22Rv1 (cell line): ENCODE measurements at regions not wholly inside any gene's neighbourhood (a gene's known extent, or its start where the extent isn't known, plus 50 kb on each side); places are given as distances from the start of the nearest gene placed in this dataset.
"Not testable (repeated sequence)": the region's sequence is repeated elsewhere in the genome, so short reads cannot be mapped to it uniquely, and the experiment has no call there.

ENCODE experiments used
- H3K27ac ChIP-seq: fragments of 450-650 bp; 2 replicates; pipeline ENCODE4 v1.5.1; 2017
- ZFX ChIP-seq: fragments of 450-650 bp; IDR thresholded peaks from 2 replicates; pipeline ENCODE4 v1.6.1; 2017; ENCODE audit warnings: antibody characterized with exemption, borderline replicate concordance
- TF ChIP-seq, protein P1 (sequence below): fragments of 450-650 bp; IDR thresholded peaks from 2 replicates; pipeline ENCODE4 v1.5.1; 2017; ENCODE audit warnings: mild to moderate bottlenecking

DNA sequence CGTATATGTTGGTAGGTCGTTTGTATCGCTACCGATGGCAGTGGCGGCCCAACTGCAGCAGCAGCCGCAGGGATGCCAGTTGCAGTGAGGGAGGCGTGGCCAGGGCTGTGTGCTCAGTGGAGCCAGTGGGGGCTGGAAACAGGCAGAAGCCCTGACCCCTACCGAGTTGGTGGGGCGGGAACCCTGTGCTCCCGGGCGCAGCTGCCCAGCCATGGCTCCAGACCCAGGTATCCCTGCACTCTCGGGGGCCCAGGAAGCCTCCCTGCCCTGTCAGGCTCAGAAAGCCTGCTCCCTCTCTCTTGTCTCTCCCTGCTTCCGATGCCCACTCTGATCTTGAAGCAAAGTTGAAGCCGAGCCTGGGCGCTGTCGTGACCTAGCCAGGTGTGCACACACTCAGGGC is 78.6 kb upstream of the ITGB1 start:
- no peak overlapping the region for H3K27ac ChIP-seq
- TF ChIP-seq, protein P1, sequence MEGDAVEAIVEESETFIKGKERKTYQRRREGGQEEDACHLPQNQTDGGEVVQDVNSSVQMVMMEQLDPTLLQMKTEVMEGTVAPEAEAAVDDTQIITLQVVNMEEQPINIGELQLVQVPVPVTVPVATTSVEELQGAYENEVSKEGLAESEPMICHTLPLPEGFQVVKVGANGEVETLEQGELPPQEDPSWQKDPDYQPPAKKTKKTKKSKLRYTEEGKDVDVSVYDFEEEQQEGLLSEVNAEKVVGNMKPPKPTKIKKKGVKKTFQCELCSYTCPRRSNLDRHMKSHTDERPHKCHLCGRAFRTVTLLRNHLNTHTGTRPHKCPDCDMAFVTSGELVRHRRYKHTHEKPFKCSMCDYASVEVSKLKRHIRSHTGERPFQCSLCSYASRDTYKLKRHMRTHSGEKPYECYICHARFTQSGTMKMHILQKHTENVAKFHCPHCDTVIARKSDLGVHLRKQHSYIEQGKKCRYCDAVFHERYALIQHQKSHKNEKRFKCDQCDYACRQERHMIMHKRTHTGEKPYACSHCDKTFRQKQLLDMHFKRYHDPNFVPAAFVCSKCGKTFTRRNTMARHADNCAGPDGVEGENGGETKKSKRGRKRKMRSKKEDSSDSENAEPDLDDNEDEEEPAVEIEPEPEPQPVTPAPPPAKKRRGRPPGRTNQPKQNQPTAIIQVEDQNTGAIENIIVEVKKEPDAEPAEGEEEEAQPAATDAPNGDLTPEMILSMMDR, result no peak
- no peak for TF ChIP-seq ZFX

DNA sequence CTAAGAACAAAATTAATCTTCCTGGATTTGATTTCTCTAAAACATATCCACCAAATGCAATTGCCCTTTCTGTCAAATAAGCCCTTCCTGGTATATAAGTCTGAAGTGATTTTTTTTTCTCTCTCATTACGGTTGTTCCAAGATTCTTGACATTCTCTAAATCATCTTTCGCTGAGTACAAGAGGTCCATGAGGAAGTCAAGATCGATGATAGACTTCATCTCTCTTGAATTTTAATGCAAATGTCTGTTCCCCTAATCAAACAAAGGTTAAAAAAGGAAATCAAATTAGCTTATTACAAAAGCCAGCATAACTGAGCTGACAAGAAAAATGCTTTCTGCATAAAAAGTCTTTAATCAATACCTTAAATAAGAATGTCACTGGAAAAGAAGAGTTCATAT is 77.4 kb upstream of the ITGB1 start:
- TF ChIP-seq, protein P1, result no peak
- no peak for TF ChIP-seq ZFX
- H3K27ac ChIP-seq, result no peak overlapping the region

DNA sequence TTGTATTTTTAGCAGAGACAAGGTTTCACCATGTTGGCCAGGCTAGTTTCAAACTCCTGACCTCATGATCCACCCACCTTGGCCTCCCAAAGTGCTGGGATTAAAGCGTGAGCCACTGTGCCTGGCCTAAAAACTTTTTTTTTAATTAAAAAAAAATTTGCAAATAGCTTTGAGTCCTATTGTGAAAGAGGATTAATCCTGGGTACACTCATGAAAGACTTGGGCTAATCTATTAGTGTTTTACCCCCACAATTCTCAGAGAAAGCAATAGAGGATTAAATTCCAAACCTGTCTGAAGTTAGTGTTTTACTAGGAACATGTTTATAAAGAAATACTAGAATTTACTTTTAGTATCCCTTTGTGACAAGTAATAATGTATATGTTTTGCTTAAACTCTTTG is 76.9 kb upstream of the ITGB1 start:
- no peak overlapping the region for H3K27ac ChIP-seq
- TF ChIP-seq ZFX, result no peak
- TF ChIP-seq, protein P1, result no peak

DNA sequence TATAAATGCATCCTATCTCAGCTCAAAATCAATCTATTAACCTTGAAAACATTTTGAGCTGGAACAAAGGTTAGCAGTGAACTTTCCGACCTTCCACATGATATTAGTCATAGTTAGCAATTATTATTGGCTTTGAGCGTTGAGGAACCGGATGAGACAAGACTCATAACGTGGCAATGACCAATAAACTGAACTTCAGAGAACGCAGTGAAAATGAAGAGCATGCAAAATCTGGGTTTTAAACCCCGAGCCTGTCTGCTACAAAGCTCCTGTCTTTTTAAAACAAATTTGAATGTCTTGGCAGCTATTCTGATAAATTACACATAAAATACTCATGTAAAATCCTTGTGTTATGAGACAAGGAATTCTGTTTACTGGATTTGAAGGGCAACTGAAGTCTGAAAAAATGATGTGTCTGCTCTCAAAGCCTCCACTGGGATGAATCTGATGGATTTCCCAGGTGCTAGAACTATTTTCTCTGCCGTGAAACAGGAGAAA is 74.7 kb upstream of the ITGB1 start:
- no peak overlapping the region for H3K27ac ChIP-seq
- TF ChIP-seq, protein P1, result no peak
- no peak for TF ChIP-seq ZFX

DNA sequence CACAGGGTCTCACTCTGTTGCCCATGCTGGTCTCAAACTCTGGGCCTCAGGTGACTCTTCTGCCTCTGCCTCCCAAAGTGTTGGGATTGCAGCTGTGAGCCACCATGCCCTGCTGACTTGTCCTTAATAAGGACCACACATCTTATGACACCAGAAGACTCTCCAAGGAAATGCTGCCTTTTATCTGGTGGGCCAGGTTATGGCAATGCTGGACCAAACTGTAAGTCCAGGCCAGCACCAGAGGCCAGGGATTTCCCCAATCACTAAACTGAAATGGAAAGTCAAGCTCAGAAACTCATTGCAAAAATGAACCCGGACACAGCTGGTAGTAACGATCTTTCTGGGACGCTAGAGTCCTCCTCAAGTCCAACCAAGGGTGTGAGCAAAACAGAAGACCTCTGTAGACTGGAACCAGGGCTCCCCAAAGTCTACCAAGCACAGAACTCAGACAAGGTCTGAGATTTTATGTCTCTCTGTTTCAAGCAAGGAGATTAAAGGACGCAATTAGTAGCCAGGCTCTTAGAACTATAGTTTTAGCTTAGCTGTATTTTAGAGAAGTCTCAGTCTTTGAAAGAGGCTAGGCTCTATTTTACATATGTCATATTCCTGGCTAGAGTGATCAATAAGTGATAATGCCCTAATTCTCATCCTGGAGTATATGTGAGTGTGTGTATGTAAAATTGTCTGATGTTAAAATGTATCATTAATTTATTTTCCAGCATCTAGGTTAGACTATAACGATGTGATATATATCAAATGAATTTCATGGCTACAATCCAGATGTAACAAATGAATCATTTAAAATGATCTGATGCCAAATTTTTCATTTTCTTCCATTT is 74.0 kb upstream of the ITGB1 start:
- TF ChIP-seq ZFX, result no peak
- TF ChIP-seq, protein P1, result no peak
- H3K27ac ChIP-seq, result no peak overlapping the region

DNA sequence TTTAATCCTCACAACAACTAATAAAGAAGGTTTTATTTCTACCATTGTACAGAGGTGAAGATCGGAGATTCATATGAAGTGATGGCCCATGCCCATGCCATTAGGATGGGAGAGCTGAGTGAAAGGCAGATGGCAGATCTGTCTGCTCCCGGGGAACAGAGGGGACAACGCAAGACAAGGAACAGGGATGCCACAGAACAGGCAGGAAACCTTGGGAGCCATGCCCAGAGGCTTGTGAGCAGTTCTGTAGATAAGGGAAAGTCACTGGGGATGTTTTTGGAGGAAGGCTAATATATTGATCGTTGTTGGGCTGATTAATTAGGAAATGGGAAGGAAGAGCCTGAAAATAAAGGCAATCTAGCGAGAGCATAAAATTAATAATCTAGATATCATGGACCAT is 73.1 kb upstream of the ITGB1 start:
- no peak overlapping the region for H3K27ac ChIP-seq

DNA sequence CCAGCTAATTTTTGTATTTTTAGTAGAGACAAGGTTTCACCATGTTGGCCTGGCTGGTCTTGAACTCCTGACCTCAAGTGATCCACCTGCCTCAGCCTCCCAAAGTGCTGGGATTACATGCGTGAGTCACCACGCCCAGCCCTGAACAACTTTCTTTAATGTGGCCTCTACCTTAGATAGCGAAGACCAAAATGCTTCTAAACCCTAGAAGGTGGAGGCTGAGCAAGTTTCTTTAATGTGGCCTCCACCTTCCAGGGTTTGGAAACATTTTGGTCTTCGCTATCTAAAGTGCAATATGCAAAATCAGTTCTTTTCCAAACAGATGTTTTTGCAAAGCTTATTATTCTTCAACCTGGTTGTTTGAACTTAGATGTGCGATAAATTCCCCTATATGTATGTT is 70.5 kb upstream of the ITGB1 start:
- not testable (repeated sequence) for H3K27ac ChIP-seq

More for the DNA sequence above, 73.1 kb upstream of the ITGB1 start:
- TF ChIP-seq, protein P1, result no peak
- TF ChIP-seq ZFX, result no peak

DNA sequence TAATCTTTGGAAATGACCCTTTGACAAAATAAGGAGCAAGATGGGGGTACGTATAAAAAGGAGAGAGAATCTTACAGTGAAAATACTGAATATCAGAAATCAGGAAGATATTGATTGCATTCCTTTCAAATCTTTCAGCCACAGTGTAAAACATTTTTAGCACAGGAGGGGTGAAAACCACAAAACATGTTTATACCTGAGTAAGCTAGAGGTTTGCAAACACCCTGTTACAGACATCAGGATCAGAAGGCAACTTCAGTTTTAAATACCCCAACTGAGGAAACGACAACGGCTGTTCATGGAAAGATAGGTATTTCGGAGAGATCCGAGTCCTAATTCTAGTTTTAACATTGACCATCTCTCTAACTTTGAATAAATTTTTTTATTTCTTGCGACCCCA is 69.1 kb upstream of the ITGB1 start:
- no peak for TF ChIP-seq ZFX
- TF ChIP-seq, protein P1, result no peak
- no peak overlapping the region for H3K27ac ChIP-seq
